ENCODE measurements at regions not wholly inside any gene's neighbourhood (a gene's known extent, or its start where the extent isn't known, plus 50 kb on each side); places are given as distances from the start of the nearest gene placed in this dataset.

DNA sequence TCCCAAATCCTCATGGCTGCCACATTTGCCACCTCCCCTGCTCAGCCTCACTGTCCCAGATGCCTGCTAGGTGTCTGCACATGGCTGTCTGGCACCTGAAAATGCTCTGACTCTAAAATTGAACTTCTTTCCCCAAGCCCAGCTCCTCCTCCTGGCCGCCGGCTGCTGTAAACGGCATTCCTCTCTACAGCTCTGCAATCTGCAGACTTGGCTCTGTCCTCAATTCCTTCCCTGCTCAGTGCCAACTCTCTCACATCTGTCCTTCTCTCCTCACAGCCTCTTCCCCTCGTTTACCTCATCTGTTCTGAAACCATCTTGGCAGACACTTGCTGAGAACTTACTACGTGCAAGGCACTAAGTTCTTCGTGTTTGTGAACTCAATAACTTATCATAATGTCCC, 169.4 kb upstream of the SYT13 start:
- WGBS: 90% methylated on average over 6 of the region's 6 CpGs
- no peaks in the 10 kb centered on the region for H3K4me1 ChIP-seq (ENCODE audit: insufficient read depth, low read length)
- H3K9me3 ChIP-seq (ENCODE audit: insufficient read depth, low read depth, low read length): no peaks in the 10 kb centered on the region
- H3K27me3 ChIP-seq (ENCODE audit: insufficient read depth, low read length): no peaks in the 10 kb centered on the region
- no peak overlapping the region for H3K9ac ChIP-seq (ENCODE audit: low read depth, low read length)
- no peak overlapping the region for H3K4me3 ChIP-seq (ENCODE audit: low read length)
- H3K36me3 ChIP-seq (ENCODE audit: insufficient read depth, low read length): no peaks in the 10 kb centered on the region
- H3K27ac ChIP-seq (ENCODE audit: low read depth, low read length): no peak overlapping the region

DNA sequence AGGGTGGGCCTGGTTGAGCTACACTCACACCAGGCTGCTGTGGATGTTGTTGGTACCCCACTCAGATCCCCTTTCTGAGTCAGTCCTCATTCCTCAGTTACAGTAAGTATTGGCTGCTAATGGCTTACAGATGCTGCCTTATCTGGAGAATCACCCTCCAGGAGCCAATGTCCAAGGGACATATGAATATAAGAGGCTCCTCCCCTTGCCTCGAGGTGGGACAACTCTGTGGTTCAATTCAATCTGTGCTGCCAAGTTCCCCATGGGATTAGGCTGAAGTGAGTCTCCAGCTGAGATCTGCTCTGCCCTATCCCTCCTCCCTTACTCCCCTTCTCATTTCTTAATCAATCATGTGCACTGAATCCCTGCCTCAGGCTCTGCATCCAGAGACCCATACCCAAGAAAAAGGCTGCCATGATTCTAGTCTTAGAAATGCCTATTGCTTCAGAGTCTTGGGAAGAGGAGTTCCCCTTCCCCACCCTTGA, 168.8 kb upstream of the SYT13 start:
- no peaks in the 10 kb centered on the region for H3K27me3 ChIP-seq (ENCODE audit: insufficient read depth, low read length)
- H3K9me3 ChIP-seq (ENCODE audit: insufficient read depth, low read depth, low read length): no peaks in the 10 kb centered on the region
- H3K36me3 ChIP-seq (ENCODE audit: insufficient read depth, low read length): no peaks in the 10 kb centered on the region
- H3K9ac ChIP-seq (ENCODE audit: low read depth, low read length): no peak overlapping the region
- H3K4me3 ChIP-seq (ENCODE audit: low read length): no peak overlapping the region
- no peaks in the 10 kb centered on the region for H3K4me1 ChIP-seq (ENCODE audit: insufficient read depth, low read length)
- no peak overlapping the region for H3K27ac ChIP-seq (ENCODE audit: low read depth, low read length)
- WGBS: 85% methylated on average over 1 of the region's 1 CpG

DNA sequence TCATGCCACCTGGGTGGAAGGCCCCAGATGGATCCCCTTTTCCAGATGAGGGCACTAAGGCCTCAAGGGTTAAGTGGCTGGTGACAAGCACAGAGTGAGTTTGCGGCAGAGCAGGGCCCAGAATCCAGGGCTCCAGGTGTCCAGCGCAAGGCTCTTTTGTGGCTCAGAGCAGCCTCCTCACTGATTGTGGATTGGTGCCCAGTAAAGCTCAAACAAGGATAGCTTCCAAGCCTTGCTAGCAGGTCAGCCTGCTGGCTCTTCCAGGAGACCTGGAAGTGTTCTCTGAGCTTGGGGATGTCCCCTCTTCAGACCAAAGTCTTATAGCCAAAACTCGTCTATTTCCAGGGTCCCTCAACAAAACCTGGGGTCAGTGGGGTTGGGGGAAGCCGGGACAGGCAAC, 167.6 kb upstream of the SYT13 start:
- Histone ChIP-seq H3K27ac (ENCODE audit: low read depth, low read length) (no peak overlapping the region), H3K4me1 (ENCODE audit: insufficient read depth, low read length) (no peaks in the 10 kb centered on the region), H3K9me3 (ENCODE audit: insufficient read depth, low read depth, low read length) (no peaks in the 10 kb centered on the region), H3K27me3 (ENCODE audit: insufficient read depth, low read length) (no peaks in the 10 kb centered on the region), H3K9ac (ENCODE audit: low read depth, low read length) (no peak overlapping the region), H3K4me3 (ENCODE audit: low read length) (no peak overlapping the region), H3K36me3 (ENCODE audit: insufficient read depth, low read length) (no peaks in the 10 kb centered on the region)
- 66% methylated on average over 4 of the region's 4 CpGs for WGBS

DNA sequence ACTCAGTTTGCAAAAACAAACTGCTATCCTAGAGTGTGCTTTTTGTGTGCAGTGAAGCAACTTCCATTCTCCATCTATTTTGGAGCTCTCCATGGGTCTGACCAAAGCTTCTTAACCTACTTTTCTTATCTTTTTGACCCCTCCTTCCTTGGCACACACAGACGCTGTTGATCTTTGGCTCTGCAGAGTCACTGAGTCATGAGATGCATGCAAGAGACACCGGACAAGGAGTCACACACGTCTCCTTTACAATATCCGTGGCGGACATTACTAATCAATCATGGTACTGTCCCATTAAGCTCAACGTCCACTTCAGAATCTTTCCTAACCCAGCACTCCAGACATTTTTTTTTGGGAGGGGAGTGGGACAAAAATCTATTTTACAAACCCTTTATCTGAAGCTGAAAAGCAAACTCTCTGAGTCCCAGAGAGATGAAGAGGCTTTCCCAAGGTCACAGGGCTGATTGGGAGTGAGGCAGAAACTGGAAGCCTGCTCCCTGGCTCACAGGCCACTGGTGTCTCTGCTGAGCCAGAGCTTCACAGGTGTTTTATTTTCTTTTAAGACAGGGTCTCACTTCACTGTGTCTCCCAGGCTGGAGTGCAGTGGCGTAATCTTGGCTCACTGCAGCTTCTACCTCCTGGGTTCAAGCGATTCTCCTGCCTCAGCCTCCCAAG, 165.8 kb upstream of the SYT13 start:
- H3K4me1 ChIP-seq (ENCODE audit: insufficient read depth, low read length): no peaks in the 10 kb centered on the region
- H3K27ac ChIP-seq (ENCODE audit: low read depth, low read length): no peak overlapping the region
- WGBS: 79% methylated on average over 8 of the region's 8 CpGs
- H3K9ac ChIP-seq (ENCODE audit: low read depth, low read length): no peak overlapping the region
- no peak overlapping the region for H3K4me3 ChIP-seq (ENCODE audit: low read length)
- H3K36me3 ChIP-seq (ENCODE audit: insufficient read depth, low read length): no peaks in the 10 kb centered on the region
- H3K9me3 ChIP-seq (ENCODE audit: insufficient read depth, low read depth, low read length): no peaks in the 10 kb centered on the region
- H3K27me3 ChIP-seq (ENCODE audit: insufficient read depth, low read length): no peaks in the 10 kb centered on the region

DNA sequence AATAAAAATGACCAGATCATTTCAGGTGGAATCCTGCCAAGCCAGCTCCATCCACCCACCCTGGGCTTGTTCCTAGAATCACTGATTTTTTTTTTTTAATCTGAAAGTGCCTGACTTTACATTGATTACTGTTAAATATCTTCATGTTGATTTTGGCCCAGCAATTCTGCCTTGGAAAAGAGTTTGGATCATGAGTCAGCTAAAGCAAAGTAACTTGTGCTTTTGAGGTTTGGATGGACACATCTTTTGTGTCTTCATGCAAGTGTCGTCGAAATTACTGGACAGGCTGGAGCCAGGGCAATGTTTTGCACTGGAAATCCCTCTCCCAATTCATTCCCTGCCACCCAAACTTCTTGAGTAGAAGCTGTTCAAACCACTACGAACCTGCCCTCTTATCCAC, 164.0 kb upstream of the SYT13 start:
- 88% methylated on average over 3 of the region's 3 CpGs for WGBS
- H3K4me3 ChIP-seq (ENCODE audit: low read length): no peak overlapping the region
- no peaks in the 10 kb centered on the region for H3K27me3 ChIP-seq (ENCODE audit: insufficient read depth, low read length)
- H3K9me3 ChIP-seq (ENCODE audit: insufficient read depth, low read depth, low read length): no peaks in the 10 kb centered on the region
- no peaks in the 10 kb centered on the region for H3K4me1 ChIP-seq (ENCODE audit: insufficient read depth, low read length)
- H3K27ac ChIP-seq (ENCODE audit: low read depth, low read length): no peak overlapping the region
- no peak overlapping the region for H3K9ac ChIP-seq (ENCODE audit: low read depth, low read length)
- H3K36me3 ChIP-seq (ENCODE audit: insufficient read depth, low read length): no peaks in the 10 kb centered on the region

DNA sequence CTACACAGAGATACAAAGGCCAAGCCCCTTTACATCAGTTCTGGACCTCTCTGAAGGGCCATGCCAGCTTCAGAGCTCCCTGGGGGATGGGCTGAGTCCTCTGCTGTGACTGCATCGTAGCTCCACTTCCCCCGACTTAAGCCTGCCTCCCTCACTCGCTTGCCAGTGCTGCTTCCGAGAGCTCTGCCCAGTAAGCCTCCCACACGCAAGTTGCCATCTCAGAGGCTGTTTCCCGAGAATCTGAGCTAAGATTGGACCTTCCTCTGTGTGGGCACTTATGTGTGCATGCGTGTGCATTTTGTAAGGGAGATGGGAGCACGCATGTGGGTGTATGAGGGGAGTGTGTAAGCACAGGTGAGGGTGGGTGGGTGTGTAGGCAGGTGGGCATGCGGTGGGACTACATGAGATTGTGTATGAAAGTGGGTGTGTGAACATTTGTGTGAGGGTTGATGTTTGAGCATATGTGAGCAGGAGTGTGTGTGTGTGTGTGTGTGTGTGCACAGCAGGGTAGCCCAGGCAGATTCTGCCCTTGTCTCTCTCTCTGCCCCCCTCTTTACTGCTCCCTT, 163.0 kb upstream of the SYT13 start:
- H3K9ac ChIP-seq (ENCODE audit: low read depth, low read length): no peak overlapping the region
- no peaks in the 10 kb centered on the region for H3K9me3 ChIP-seq (ENCODE audit: insufficient read depth, low read depth, low read length)
- H3K4me1 ChIP-seq (ENCODE audit: insufficient read depth, low read length): no peaks in the 10 kb centered on the region
- H3K27me3 ChIP-seq (ENCODE audit: insufficient read depth, low read length): no peaks in the 10 kb centered on the region
- no peak overlapping the region for H3K4me3 ChIP-seq (ENCODE audit: low read length)
- no peak overlapping the region for H3K27ac ChIP-seq (ENCODE audit: low read depth, low read length)
- no peaks in the 10 kb centered on the region for H3K36me3 ChIP-seq (ENCODE audit: insufficient read depth, low read length)
- WGBS: 86% methylated on average over 9 of the region's 9 CpGs

DNA sequence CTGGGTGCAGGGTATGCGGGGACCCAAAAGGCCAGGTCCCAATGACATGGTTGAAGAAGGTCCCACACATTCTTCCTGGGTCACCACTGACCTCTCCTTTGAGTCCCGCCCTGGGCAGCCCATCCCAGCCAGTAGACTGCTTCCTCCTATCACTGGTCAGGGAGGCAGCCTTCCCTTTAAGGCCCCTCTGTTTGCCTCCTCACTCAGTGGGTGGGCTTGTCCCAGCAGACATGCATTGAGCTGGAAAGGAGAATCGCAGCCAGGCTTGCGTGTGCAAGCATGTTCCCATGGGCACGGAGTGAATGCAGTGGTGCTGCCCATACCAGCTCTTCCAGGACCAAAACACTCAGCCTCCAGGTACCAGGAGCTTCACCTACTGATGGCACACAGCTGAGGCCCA, 162.4 kb upstream of the SYT13 start:
- Histone ChIP-seq H3K36me3 (ENCODE audit: insufficient read depth, low read length) (no peaks in the 10 kb centered on the region), H3K4me3 (ENCODE audit: low read length) (no peak overlapping the region), H3K4me1 (ENCODE audit: insufficient read depth, low read length) (no peaks in the 10 kb centered on the region), H3K9ac (ENCODE audit: low read depth, low read length) (no peak overlapping the region), H3K27ac (ENCODE audit: low read depth, low read length) (no peak overlapping the region), H3K27me3 (ENCODE audit: insufficient read depth, low read length) (no peaks in the 10 kb centered on the region), H3K9me3 (ENCODE audit: insufficient read depth, low read depth, low read length) (no peaks in the 10 kb centered on the region)
- 93% methylated on average over 5 of the region's 5 CpGs for WGBS

DNA sequence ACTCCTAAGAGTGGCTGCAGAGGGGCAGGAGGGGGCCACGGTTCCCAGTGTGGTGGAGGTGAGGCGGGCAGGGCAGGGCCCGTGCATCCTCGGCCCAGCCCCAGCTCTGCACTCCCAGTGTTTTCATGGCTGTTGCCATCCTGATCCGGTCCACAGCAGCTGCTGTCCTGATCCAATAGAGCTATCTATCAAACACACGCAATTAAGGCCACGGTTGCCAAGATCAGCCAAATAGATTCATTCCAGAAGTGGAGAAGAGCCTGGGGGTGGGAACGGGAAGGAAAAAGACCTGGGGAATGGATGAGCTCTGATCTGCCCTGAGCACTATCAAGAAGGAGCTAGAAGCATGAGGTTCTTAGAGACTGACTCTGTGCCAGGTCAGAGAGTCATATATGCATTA, 160.9 kb upstream of the SYT13 start:
- no peaks in the 10 kb centered on the region for H3K36me3 ChIP-seq (ENCODE audit: insufficient read depth, low read length)
- no peak overlapping the region for H3K27ac ChIP-seq (ENCODE audit: low read depth, low read length)
- H3K4me1 ChIP-seq (ENCODE audit: insufficient read depth, low read length): no peaks in the 10 kb centered on the region
- no peak overlapping the region for H3K9ac ChIP-seq (ENCODE audit: low read depth, low read length)
- H3K27me3 ChIP-seq (ENCODE audit: insufficient read depth, low read length): no peaks in the 10 kb centered on the region
- WGBS: 96% methylated on average over 8 of the region's 8 CpGs
- H3K9me3 ChIP-seq (ENCODE audit: insufficient read depth, low read depth, low read length): no peaks in the 10 kb centered on the region
- no peak overlapping the region for H3K4me3 ChIP-seq (ENCODE audit: low read length)

DNA sequence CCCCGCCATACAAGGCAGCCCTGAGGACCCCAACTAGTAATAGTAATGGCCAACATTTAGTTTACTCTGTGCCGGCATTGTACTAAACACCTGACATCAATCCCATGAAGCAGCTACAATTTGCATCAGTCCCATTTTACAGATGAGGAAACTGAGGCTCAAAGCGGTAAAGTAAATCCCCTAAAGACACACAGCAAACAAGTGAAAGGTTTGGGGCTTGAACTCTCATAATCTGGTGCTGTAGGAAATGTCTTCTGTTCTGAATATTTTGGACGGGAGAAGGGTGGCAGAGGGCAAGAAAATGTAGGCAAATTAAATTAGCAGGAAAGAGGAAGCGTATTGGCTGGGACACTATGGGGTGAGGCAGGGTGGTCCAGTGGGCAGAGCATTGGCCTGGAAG, 160.3 kb upstream of the SYT13 start:
- Histone ChIP-seq H3K9ac (ENCODE audit: low read depth, low read length) (no peak overlapping the region), H3K4me1 (ENCODE audit: insufficient read depth, low read length) (no peaks in the 10 kb centered on the region), H3K27me3 (ENCODE audit: insufficient read depth, low read length) (no peaks in the 10 kb centered on the region), H3K9me3 (ENCODE audit: insufficient read depth, low read depth, low read length) (no peaks in the 10 kb centered on the region), H3K4me3 (ENCODE audit: low read length) (no peak overlapping the region), H3K36me3 (ENCODE audit: insufficient read depth, low read length) (no peaks in the 10 kb centered on the region), H3K27ac (ENCODE audit: low read depth, low read length) (no peak overlapping the region)
- WGBS: 76% methylated on average over 4 of the region's 5 CpGs

DNA sequence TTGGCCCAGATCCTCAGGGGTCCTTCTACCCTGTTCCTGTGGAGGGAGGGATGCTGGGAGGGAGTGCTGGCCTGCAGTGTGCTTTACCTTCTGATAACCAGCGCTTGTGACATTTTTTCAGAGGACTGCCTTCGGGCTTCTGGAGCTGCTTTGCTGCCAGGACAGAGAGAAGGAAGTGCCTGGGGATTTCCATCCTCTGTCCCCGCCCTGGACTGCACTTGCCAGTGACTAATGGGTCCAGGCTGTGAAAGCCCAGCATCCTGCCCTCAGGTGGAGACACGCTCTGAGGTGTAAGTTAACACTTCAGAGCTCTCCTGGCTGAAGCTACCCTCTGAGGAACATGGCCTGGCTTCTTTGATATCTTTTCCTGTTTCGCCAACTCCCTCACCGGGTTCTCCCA, 158.7 kb upstream of the SYT13 start:
- H3K27me3 ChIP-seq (ENCODE audit: insufficient read depth, low read length): no peaks in the 10 kb centered on the region
- WGBS: 45% methylated on average over 6 of the region's 6 CpGs
- no peak overlapping the region for H3K27ac ChIP-seq (ENCODE audit: low read depth, low read length)
- H3K4me1 ChIP-seq (ENCODE audit: insufficient read depth, low read length): no peaks in the 10 kb centered on the region; the same call in 1 of the 2 replicates
- no peak overlapping the region for H3K4me3 ChIP-seq (ENCODE audit: low read length)
- H3K9me3 ChIP-seq (ENCODE audit: insufficient read depth, low read depth, low read length): no peaks in the 10 kb centered on the region
- no peak overlapping the region for H3K9ac ChIP-seq (ENCODE audit: low read depth, low read length)
- H3K36me3 ChIP-seq (ENCODE audit: insufficient read depth, low read length): no peaks in the 10 kb centered on the region

DNA sequence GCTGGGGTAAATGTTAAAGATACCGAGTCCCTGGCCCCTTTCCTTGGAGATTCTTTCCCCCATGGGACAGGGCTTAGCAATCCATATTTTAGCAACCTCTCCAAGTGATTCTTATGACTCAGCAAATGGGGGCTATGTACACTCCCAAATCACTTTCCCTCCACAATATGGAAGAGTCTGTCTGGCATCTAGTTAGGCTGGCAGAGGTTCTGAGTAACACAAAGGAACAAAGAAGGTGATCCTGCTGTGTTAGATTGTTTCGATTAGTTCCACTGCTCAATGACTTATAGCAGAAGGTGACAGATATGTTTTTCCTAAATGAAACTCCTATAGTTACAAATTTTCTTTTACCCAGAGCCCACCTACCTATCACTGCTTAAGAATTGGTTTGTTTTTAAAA, 154.0 kb upstream of the SYT13 start:
- H3K9ac ChIP-seq (ENCODE audit: low read depth, low read length): no peak overlapping the region
- H3K27me3 ChIP-seq (ENCODE audit: insufficient read depth, low read length): 0 out of 2 replicates have a peak, but pooled peaks cover under 1% of the 10 kb centered on the region
- no peaks in the 10 kb centered on the region for H3K36me3 ChIP-seq (ENCODE audit: insufficient read depth, low read length)
- 71% methylated on average over 2 of the region's 2 CpGs for WGBS
- peaks cover 6% of the 10 kb centered on the region; the same call in 1 of the 2 replicates for H3K9me3 ChIP-seq (ENCODE audit: insufficient read depth, low read depth, low read length)
- no peak overlapping the region for H3K27ac ChIP-seq (ENCODE audit: low read depth, low read length)
- H3K4me1 ChIP-seq (ENCODE audit: insufficient read depth, low read length): no peaks in the 10 kb centered on the region; the same call in 1 of the 2 replicates
- no peak overlapping the region for H3K4me3 ChIP-seq (ENCODE audit: low read length)

All from HUES64 (cell line).